Natural killer cell (primary cell): ENCODE measurements at regions not wholly inside any gene's neighbourhood (a gene's known extent, or its start where the extent isn't known, plus 50 kb on each side); places are given as distances from the start of the nearest gene placed in this dataset.
"Not testable (repeated sequence)": the region's sequence is repeated elsewhere in the genome, so short reads cannot be mapped to it uniquely, and the experiment has no call there.

Experiments
- ATAC-seq, 3 donors: fragments of 150-1000 bp in 2 of 3; fragments of 200-7000 bp in 1 of 3; cut with Tn5 transposase; 1 replicate in 1 of 3; 2 replicates in 2 of 3; pipeline ENCODE4 v1.10.0; 2021; ENCODE audit warnings: mild to moderate bottlenecking in 2 of 3, moderate library complexity in 2 of 3
- DNase-seq, 2 donors: peaks; one replicate each; pipeline versions ENCODE4 v3.0.0 to v3.0.0-alpha.2; 2013 to 2021; ENCODE audit warnings: mixed read lengths in 1 of 2
- H3K27ac ChIP-seq: one replicate; pipeline ENCODE4 v1.5.1; 2013; ENCODE audit warnings: mild to moderate bottlenecking, low read length
- H3K27me3 ChIP-seq: one replicate; pipeline ENCODE4 v1.6.1; 2013; ENCODE audit warnings: low read length; ENCODE audit not compliant: control insufficient read depth, insufficient read depth
- H3K36me3 ChIP-seq: one replicate; pipeline ENCODE4 v1.6.1; 2013; ENCODE audit warnings: low read length; ENCODE audit not compliant: control insufficient read depth, insufficient read depth
- H3K4me1 ChIP-seq: one replicate; pipeline ENCODE4 v1.6.1; 2013; ENCODE audit warnings: low read length; ENCODE audit not compliant: control insufficient read depth, insufficient read depth
- H3K4me3 ChIP-seq: one replicate; pipeline ENCODE4 v1.5.1; 2013; ENCODE audit warnings: low read length
- H3K9me3 ChIP-seq: one replicate; pipeline ENCODE4 v1.6.1; 2013; ENCODE audit warnings: low read length; ENCODE audit not compliant: control insufficient read depth, insufficient read depth
- H3K27ac Mint-ChIP-seq, 2 donors: one replicate each; pipeline ENCODE4 v1.8.0; 2022; ENCODE audit warnings: mild to moderate bottlenecking in 2 of 2, mixed read lengths in 2 of 2, moderate library complexity in 1 of 2
- H3K27me3 Mint-ChIP-seq, 2 donors: one replicate each; pipeline ENCODE4 v1.8.0; 2022; ENCODE audit warnings: low read depth in 2 of 2, mixed read lengths in 2 of 2
- H3K36me3 Mint-ChIP-seq: one replicate; pipeline ENCODE4 v1.8.0; 2022; ENCODE audit warnings: mixed read lengths
- H3K4me1 Mint-ChIP-seq, 2 donors: one replicate each; pipeline ENCODE4 v1.8.0; 2022; ENCODE audit warnings: mixed read lengths in 2 of 2
- H3K4me3 Mint-ChIP-seq: one replicate; pipeline ENCODE4 v1.8.0; 2022; ENCODE audit warnings: mild to moderate bottlenecking, moderate library complexity, mixed read lengths
- H3K9me3 Mint-ChIP-seq, 2 donors: one replicate each; pipeline ENCODE4 v1.8.0; 2022; ENCODE audit warnings: mixed read lengths in 2 of 2
- WGBS: methylation state at CpG from one replicate; pipeline ENCODE4 v1.1.7; 2013; ENCODE audit warnings: missing lambda C conversion rate; ENCODE audit not compliant: insufficient coverage; 5-methylcytosine and 5-hydroxymethylcytosine counted together
- intact Hi-C: fragments of 100-400 bp; cut with micrococcal nuclease; formaldehyde crosslinking; loops from one replicate; pipeline ENCODE4 v1.14.2; 2022
- TF ChIP-seq, protein P1 (sequence below): fragments of 200-600 bp; IDR thresholded peaks from one replicate; pipeline ENCODE4 v1.8.0; 2022; ENCODE audit warnings: antibody characterized with exemption

DNA sequence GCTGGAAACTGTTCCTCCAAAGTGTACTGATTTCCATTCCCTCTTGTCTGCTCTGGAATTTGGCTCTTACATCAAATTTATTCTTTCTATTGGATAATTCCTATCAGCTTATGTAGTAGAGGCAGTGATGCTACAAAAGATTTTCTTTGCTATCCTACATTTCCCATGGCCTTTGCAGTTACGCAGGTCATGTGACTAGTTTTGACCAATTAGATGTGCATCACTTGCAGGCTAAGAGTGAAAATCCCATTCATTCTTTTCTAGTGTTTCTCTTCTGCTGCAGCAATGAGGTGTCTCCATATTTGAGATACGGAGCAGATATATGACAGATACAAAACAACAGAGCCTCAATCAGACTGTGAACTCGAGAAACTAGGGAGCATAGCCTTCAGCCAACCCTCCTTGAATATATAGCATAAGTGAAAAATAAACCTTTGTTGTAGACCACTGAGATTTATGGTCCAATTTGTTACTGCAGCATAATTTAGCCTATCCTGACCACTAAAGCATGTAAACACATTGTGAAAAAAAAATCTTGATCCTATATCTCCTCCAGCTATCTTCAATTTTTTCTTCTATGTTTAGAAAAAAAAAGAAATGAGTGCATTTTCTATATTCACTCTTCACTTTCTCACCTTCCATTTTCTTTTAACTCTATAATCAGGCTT lies 102.0 kb downstream of the HNMT start:
- no peak overlapping the region for H3K4me3 Mint-ChIP-seq
- DNase-seq: no peak
- no peak overlapping the region for H3K4me3 ChIP-seq
- H3K4me1 Mint-ChIP-seq: no peaks in the 10 kb centered on the region
- TF ChIP-seq, protein P1, sequence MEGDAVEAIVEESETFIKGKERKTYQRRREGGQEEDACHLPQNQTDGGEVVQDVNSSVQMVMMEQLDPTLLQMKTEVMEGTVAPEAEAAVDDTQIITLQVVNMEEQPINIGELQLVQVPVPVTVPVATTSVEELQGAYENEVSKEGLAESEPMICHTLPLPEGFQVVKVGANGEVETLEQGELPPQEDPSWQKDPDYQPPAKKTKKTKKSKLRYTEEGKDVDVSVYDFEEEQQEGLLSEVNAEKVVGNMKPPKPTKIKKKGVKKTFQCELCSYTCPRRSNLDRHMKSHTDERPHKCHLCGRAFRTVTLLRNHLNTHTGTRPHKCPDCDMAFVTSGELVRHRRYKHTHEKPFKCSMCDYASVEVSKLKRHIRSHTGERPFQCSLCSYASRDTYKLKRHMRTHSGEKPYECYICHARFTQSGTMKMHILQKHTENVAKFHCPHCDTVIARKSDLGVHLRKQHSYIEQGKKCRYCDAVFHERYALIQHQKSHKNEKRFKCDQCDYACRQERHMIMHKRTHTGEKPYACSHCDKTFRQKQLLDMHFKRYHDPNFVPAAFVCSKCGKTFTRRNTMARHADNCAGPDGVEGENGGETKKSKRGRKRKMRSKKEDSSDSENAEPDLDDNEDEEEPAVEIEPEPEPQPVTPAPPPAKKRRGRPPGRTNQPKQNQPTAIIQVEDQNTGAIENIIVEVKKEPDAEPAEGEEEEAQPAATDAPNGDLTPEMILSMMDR: no peak
- H3K27me3 Mint-ChIP-seq: no peaks in the 10 kb centered on the region
- intact Hi-C loops: no loop called here
- peaks cover 8% of the 10 kb centered on the region for H3K9me3 ChIP-seq
- H3K27ac ChIP-seq: no peak overlapping the region
- peaks cover 2 to 8% of the 10 kb centered on the region in 2 donors for H3K9me3 Mint-ChIP-seq
- H3K27ac Mint-ChIP-seq: no peak overlapping the region
- H3K4me1 ChIP-seq: no peaks in the 10 kb centered on the region
- ATAC-seq: no peak
- no peaks in the 10 kb centered on the region for H3K36me3 Mint-ChIP-seq
- 97% methylated on average over 2 of the region's 3 CpGs for WGBS
- H3K27me3 ChIP-seq: no peaks in the 10 kb centered on the region
- H3K36me3 ChIP-seq: no peaks in the 10 kb centered on the region

DNA sequence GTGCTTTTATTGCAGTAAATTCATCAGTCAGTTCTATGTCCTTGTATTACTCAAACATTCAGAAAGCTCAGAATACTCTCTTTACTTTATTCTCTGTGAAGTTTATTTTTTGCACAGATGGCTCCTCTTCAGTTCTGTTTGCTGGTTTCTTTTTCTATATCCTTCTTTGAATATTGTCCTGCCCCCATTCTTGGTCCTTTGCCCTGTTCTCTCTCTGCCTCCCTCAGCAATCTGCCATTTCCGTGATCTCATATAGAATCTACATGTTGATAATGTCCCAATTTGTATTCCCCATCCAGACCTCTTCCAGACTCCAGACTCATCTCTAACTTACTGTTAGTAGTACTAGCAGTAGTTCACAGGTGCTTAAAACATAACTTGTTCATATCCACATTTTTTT lies 102.6 kb downstream of the HNMT start:
- H3K9me3 Mint-ChIP-seq: peaks cover 2 to 8% of the 10 kb centered on the region in 2 donors
- Histone ChIP-seq H3K9me3 (peaks cover 12% of the 10 kb centered on the region), H3K4me3 (no peak overlapping the region), H3K27ac (no peak overlapping the region), H3K36me3 (no peaks in the 10 kb centered on the region), H3K27me3 (no peaks in the 10 kb centered on the region), H3K4me1 (no peaks in the 10 kb centered on the region)
- ATAC-seq (no peak), DNase-seq (no peak)
- intact Hi-C loops: no loop called here
- no peaks in the 10 kb centered on the region for H3K36me3 Mint-ChIP-seq
- 89% methylated on average over 1 of the region's 1 CpG for WGBS
- TF ChIP-seq, protein P1: no peak
- H3K4me3 Mint-ChIP-seq: no peak overlapping the region
- H3K27me3 Mint-ChIP-seq: no peaks in the 10 kb centered on the region
- no peaks in the 10 kb centered on the region for H3K4me1 Mint-ChIP-seq
- no peak overlapping the region for H3K27ac Mint-ChIP-seq

- DNase-seq, H3K27me3 ChIP-seq, H3K4me1 Mint-ChIP-seq, H3K36me3 Mint-ChIP-seq, intact Hi-C loops, H3K4me1 ChIP-seq, H3K27ac Mint-ChIP-seq, ATAC-seq, H3K27ac ChIP-seq, H3K36me3 ChIP-seq, H3K4me3 Mint-ChIP-seq, H3K4me3 ChIP-seq, H3K27me3 Mint-ChIP-seq, H3K9me3 Mint-ChIP-seq: not testable (repeated sequence)
- WGBS: no CpG with 5 or more reads among the region's 2 CpGs
- H3K9me3 ChIP-seq: peaks cover 12% of the 10 kb centered on the region
Observed at GRCh38 chr2:138068669-138069068, 104.4 kb downstream of the HNMT start.

GRCh38 chr2:138071042-138071719 lies 106.9 kb downstream of the HNMT start:
- H3K27me3 Mint-ChIP-seq: not testable (repeated sequence)

More at GRCh38 chr2:138071042-138071719, 106.9 kb downstream of the HNMT start:
- H3K4me3 Mint-ChIP-seq, H3K4me1 ChIP-seq, DNase-seq, H3K27ac Mint-ChIP-seq, ATAC-seq, H3K36me3 ChIP-seq, H3K27ac ChIP-seq, intact Hi-C loops, H3K27me3 ChIP-seq, H3K4me1 Mint-ChIP-seq, H3K4me3 ChIP-seq, H3K36me3 Mint-ChIP-seq: not testable (repeated sequence)
- 92% methylated on average over 7 of the region's 7 CpGs for WGBS
- peaks cover 7 to 11% of the 10 kb centered on the region in 2 donors for H3K9me3 Mint-ChIP-seq
- H3K9me3 ChIP-seq: peaks cover 12% of the 10 kb centered on the region
